Astrocyte of the spinal cord (primary cell): ENCODE measurements at regions not wholly inside any gene's neighbourhood (a gene's known extent, or its start where the extent isn't known, plus 50 kb on each side); places are given as distances from the start of the nearest gene placed in this dataset.
"Not testable (repeated sequence)": the region's sequence is repeated elsewhere in the genome, so short reads cannot be mapped to it uniquely, and the experiment has no call there.

Source experiments
- DNase-seq: peaks from one replicate; pipeline ENCODE4 v3.0.0; 2011; ENCODE audit warnings: low read depth, low spot score
- H3K4me3 ChIP-seq: 2 replicates; pipeline ENCODE4 v1.5.1; 2011; ENCODE audit warnings: low read depth, mild to moderate bottlenecking, low read length, moderate library complexity
- CTCF ChIP-seq: IDR thresholded peaks from 2 replicates; pipeline ENCODE4 v1.5.1; 2012; ENCODE audit warnings: low read depth, mild to moderate bottlenecking, low read length, inconsistent platforms
- in situ Hi-C: cut with HindIII; loops from 2 replicates; pipeline ENCODE4 v1.10.0; 2017; ENCODE audit warnings: low sequenced_read_pairs

GRCh38 chr5:153361735-153362409, 128.6 kb upstream of the GRIA1 start:
- TF ChIP-seq CTCF: no peak
- H3K4me3 ChIP-seq: no peak overlapping the region
- DNase-seq: no peak
- in situ Hi-C loops: no loop called here

- TF ChIP-seq CTCF: no peak
- DNase-seq: no peak
- in situ Hi-C loops: no loop called here
These were observed 124.9 kb upstream of the GRIA1 start for GRCh38 chr5:153365547-153365946.

GRCh38 chr5:153367466-153367865, 123.0 kb upstream of the GRIA1 start:
- no peak for DNase-seq
- no peak for TF ChIP-seq CTCF
- no peak overlapping the region for H3K4me3 ChIP-seq
- in situ Hi-C loops: no loop called here

More at GRCh38 chr5:153365547-153365946, 124.9 kb upstream of the GRIA1 start:
- H3K4me3 ChIP-seq: no peak overlapping the region

- no peak for DNase-seq
- no peak overlapping the region for H3K4me3 ChIP-seq
- in situ Hi-C loops: no loop called here
- no peak for TF ChIP-seq CTCF
These were observed 117.9 kb upstream of the GRIA1 start for GRCh38 chr5:153372425-153373129.

GRCh38 chr5:153373130-153373498, 117.4 kb upstream of the GRIA1 start:
- DNase-seq: no peak
- TF ChIP-seq CTCF: no peak
- in situ Hi-C loops: no loop called here
- no peak overlapping the region for H3K4me3 ChIP-seq

- in situ Hi-C loops, H3K4me3 ChIP-seq: not testable (repeated sequence)
These were observed 108.8 kb upstream of the GRIA1 start for GRCh38 chr5:153381630-153382029.

GRCh38 chr5:153390569-153390968, 99.9 kb upstream of the GRIA1 start:
- TF ChIP-seq CTCF: no peak
- in situ Hi-C loops: no loop called here
- no peak overlapping the region for H3K4me3 ChIP-seq
- no peak for DNase-seq

More at GRCh38 chr5:153381630-153382029, 108.8 kb upstream of the GRIA1 start:
- not testable (repeated sequence) for DNase-seq
